ENCODE measurements at regions not wholly inside any gene's neighbourhood (a gene's known extent, or its start where the extent isn't known, plus 50 kb on each side); places are given as distances from the start of the nearest gene placed in this dataset.

GRCh38 chr3:72320095-72320954 is 527.9 kb downstream of the SHQ1 start:
- no peaks in the 10 kb centered on the region for H3K27me3 ChIP-seq (ENCODE audit: control insufficient read depth, insufficient read depth, low read length)
- H3K4me3 ChIP-seq (ENCODE audit: insufficient read depth, low read depth, low read length) = no peak overlapping the region
- H3K36me3 ChIP-seq (replicated peaks; ENCODE audit: control insufficient read depth, insufficient read depth, low read length) = no peaks in the 10 kb centered on the region
- no peak for DNase-seq

DNA sequence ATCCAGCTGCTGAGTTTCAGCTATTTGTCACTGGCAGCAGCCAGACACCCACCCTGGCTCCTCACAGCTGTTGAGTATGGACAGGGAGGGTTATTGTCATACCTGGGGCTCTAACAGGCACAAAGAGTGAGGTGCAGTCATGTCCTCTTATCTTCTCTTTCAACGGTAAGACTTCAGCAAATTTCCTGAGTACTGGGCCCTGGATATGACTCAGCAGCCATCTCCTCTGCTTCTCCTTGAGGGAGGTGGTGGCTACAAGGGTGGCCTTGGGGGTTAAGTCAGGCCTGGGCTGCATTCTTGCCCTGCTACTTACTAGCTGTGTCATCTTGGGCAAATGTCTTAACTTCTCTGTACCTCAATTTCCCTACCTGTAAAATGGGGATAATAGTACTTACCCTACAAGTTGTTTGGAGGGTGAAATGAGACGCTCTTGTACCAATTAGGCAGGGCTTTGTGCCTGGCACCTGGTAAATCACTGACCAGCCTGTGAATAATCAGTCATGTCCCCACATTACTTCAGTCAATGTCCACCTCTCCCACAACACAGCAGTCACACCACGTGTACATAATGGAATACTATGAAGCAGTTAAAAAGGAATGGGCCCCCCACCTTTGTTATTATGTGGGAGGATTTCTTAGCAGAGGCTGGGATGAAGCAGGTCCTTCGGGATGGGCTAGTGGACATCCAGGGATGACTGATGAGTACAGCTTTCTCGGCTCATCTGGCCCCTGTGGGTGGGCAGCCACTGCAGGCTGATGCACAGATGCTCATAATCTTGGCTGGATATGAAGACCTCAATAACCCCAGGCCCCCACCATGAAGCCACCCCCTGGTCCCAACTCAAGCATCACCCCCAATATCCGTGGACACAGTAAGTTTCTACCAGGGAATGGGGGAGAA is 528.8 kb downstream of the SHQ1 start:
- DNase-seq = no peak
- H3K27me3 ChIP-seq (ENCODE audit: control insufficient read depth, insufficient read depth, low read length) = no peaks in the 10 kb centered on the region
- H3K36me3 ChIP-seq (replicated peaks; ENCODE audit: control insufficient read depth, insufficient read depth, low read length) = no peaks in the 10 kb centered on the region
- H3K4me3 ChIP-seq (ENCODE audit: insufficient read depth, low read depth, low read length) = no peak overlapping the region

DNA sequence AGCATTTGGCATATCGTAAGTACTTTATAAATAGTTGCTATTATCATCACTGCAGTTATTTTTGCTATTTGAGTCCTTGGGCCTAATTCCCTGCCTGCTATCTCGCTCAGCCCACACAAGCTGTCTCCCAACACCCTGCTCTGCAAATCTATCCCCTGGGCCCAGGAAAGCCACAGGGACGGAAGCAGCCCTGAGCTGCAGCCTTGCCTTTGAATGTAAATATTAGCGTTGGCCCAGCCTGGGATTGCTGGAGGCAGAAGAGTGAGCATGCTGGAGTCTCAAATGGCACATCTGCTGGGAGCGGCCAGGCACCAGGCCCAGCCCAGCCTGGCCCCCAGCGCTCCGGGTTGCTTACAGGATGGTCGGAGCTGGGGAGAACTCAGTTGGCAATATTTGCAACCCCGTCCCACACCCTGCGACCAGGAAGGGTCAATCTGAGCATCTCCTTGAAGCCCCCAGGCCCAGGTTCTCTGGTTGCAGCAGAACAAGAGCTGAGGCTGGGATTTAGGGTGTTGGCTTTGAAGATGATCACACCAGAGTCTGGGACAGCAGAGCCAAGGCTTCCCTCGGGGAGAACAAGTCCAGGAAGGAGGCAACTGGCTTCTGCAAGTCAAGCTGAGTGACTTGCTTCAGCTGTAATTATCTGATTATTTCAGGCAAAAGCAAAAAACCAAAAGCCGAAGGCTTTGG is 529.6 kb downstream of the SHQ1 start:
- no peaks in the 10 kb centered on the region for H3K36me3 ChIP-seq (replicated peaks; ENCODE audit: control insufficient read depth, insufficient read depth, low read length)
- no peaks in the 10 kb centered on the region for H3K27me3 ChIP-seq (ENCODE audit: control insufficient read depth, insufficient read depth, low read length)
- no peak for DNase-seq
- no peak overlapping the region for H3K4me3 ChIP-seq (ENCODE audit: insufficient read depth, low read depth, low read length)

- no peak overlapping the region for H3K4me3 ChIP-seq (ENCODE audit: insufficient read depth, low read depth, low read length)
Measured at GRCh38 chr3:72317491-72317890, 530.8 kb downstream of the SHQ1 start.

GRCh38 chr3:72316501-72317279 is 531.6 kb downstream of the SHQ1 start:
- no peaks in the 10 kb centered on the region for H3K27me3 ChIP-seq (ENCODE audit: control insufficient read depth, insufficient read depth, low read length)
- H3K36me3 ChIP-seq (replicated peaks; ENCODE audit: control insufficient read depth, insufficient read depth, low read length) = no peaks in the 10 kb centered on the region
- H3K4me3 ChIP-seq (ENCODE audit: insufficient read depth, low read depth, low read length) = no peak overlapping the region
- DNase-seq = no peak

More at GRCh38 chr3:72317491-72317890, 530.8 kb downstream of the SHQ1 start:
- no peaks in the 10 kb centered on the region for H3K36me3 ChIP-seq (replicated peaks; ENCODE audit: control insufficient read depth, insufficient read depth, low read length)
- DNase-seq = no peak
- no peaks in the 10 kb centered on the region for H3K27me3 ChIP-seq (ENCODE audit: control insufficient read depth, insufficient read depth, low read length)

DNA sequence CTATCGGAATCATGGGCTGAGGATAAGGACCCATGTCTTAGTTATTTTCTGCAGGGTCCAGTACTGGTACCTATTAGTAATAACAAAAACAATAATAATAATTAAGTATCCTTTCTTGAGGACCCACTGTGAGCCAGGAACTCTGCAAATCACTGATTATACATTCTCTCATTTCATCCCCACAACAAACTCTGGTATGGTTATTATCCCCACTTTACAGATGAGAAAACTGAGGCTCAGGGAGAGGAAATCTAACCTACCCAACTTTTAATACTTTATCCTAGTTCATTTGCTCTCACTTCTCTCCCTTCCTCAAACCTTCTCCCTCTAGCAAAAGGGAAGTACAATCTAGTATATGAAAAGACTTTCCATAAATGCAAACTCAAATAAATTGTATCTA is 528.4 kb upstream of the PROK2 start:
- DNase-seq = no peak

DNA sequence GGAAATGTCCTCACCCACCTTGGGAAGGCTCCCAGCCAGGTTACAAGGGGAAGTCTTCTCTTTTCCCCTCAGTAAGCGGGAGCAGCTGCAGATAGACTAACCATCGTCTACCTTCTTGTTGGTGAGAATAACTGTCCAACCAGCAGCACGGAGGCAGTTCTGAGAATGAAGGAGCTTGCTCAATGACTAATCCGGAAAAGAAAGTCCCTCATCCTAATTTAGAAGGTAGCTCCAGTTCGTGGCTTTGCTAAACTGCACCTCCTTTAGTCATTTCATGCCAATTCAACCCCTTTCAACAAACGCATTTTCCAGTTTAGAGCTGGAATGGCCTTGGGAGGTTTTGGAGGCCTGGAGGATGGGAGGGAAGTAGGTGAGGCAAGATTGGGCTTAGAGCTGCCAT is 527.4 kb upstream of the PROK2 start:
- no peak for DNase-seq
- H3K36me3 ChIP-seq (replicated peaks; ENCODE audit: control insufficient read depth, insufficient read depth, low read length) = no peaks in the 10 kb centered on the region
- no peaks in the 10 kb centered on the region for H3K27me3 ChIP-seq (ENCODE audit: control insufficient read depth, insufficient read depth, low read length)
- no peak overlapping the region for H3K4me3 ChIP-seq (ENCODE audit: insufficient read depth, low read depth, low read length)

More for the DNA sequence above, 528.4 kb upstream of the PROK2 start:
- Histone ChIP-seq H3K36me3 (replicated peaks; ENCODE audit: control insufficient read depth, insufficient read depth, low read length) (no peaks in the 10 kb centered on the region), H3K27me3 (ENCODE audit: control insufficient read depth, insufficient read depth, low read length) (no peaks in the 10 kb centered on the region), H3K4me3 (ENCODE audit: insufficient read depth, low read depth, low read length) (no peak overlapping the region)

DNA sequence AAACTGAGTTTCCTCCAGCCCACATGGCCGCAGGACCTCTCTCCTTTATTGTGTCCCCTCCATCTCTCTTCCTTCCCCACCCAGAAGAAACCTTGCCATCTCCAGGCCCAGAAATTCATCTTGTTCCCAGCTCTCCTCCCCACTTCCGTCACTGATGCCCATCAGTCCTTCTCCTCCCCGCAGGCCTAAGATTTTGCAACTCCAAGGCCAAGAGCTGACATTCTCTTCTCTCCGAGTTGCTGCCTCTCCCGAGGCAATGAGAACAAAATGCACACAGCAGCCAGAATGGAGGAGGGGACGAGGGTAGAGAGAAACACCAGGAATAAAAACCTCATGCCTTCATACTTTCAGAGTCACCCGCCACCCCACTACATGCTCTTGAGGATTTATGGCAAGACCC is 526.5 kb upstream of the PROK2 start:
- Histone ChIP-seq H3K4me3 (ENCODE audit: insufficient read depth, low read depth, low read length) (no peak overlapping the region), H3K27me3 (ENCODE audit: control insufficient read depth, insufficient read depth, low read length) (no peaks in the 10 kb centered on the region), H3K36me3 (replicated peaks; ENCODE audit: control insufficient read depth, insufficient read depth, low read length) (no peaks in the 10 kb centered on the region)
- no peak for DNase-seq

DNA sequence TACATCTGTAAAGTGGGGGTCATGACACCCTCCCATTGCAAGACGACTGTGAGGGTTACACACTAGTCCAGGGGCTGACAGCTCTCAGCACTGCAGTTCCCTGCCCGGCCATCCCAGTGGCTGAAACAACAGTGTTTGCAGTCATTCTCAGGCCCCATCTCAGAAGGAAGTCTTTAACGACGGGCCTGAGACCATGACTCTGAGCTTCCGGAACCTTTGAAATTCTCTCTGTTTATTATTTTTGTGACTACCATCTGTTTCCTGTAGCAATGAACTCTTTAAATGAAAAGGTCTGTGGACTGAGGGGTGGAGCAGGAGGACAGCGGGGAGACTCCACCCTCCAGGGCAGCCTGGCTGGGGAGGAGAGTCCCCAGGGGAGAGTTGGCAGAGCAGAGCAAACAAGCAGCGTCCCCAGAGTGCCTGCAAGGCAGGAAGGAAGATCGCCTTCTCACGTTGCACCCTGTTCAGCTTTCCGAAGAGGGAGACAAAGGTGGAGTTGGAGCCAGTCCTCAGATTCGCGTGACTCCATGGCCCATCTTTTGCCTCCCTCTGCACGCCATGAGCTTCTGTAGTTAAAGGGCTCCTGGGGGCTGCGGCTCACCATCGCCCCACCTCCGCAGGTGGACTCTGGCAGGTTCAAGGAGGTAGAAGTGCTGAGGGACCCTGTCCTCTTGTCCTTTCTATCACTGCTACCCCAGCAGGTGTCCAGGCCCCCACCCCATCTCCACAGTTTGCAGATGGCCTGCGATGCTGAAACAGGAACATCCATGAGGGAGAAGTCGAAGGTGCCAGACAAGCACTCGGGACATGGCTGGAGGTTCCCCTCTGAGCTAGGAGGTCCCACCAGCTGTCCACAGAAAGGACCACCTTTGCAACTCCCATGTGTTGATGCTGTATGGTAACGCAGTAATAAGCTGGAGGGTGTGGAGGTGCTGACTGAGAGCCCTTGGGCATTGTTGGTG is 525.8 kb upstream of the PROK2 start:
- Histone ChIP-seq H3K36me3 (replicated peaks; ENCODE audit: control insufficient read depth, insufficient read depth, low read length) (no peaks in the 10 kb centered on the region), H3K27me3 (ENCODE audit: control insufficient read depth, insufficient read depth, low read length) (no peaks in the 10 kb centered on the region), H3K4me3 (ENCODE audit: insufficient read depth, low read depth, low read length) (no peak overlapping the region)
- DNase-seq = no peak

- H3K27me3 ChIP-seq (ENCODE audit: control insufficient read depth, insufficient read depth, low read length) = no peaks in the 10 kb centered on the region
- H3K4me3 ChIP-seq (ENCODE audit: insufficient read depth, low read depth, low read length) = no peak overlapping the region
- H3K36me3 ChIP-seq (replicated peaks; ENCODE audit: control insufficient read depth, insufficient read depth, low read length) = no peaks in the 10 kb centered on the region
- DNase-seq = no peak
Measured at GRCh38 chr3:72309661-72310418, 524.9 kb upstream of the PROK2 start.

DNA sequence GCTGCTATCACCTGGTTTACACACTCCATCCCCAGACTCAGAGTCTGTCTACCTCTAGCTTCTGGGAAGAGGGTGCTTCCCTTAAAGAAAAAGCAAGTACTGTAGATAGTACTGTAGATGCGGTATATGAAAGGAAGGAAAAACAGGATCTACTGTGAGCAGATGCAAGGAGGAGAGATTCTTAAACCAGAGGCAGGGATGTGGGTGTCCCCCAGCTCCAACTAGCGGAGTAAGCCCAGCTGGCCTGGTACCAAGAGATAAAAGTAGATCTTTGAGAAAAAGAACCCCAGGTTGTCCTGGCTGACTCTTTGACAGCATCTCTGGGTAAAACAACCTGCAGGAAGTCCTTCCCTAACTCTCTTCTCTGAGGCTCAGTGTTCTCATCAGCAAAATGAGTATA is 523.7 kb upstream of the PROK2 start:
- H3K27me3 ChIP-seq (ENCODE audit: control insufficient read depth, insufficient read depth, low read length) = no peaks in the 10 kb centered on the region; the same call in 1 of the 2 replicates
- no peak overlapping the region for H3K4me3 ChIP-seq (ENCODE audit: insufficient read depth, low read depth, low read length)

GRCh38 chr3:72307438-72308115 is 522.6 kb upstream of the PROK2 start:
- no peak overlapping the region for H3K4me3 ChIP-seq (ENCODE audit: insufficient read depth, low read depth, low read length)
- H3K36me3 ChIP-seq (replicated peaks; ENCODE audit: control insufficient read depth, insufficient read depth, low read length) = no peaks in the 10 kb centered on the region
- no peaks in the 10 kb centered on the region; the same call in 1 of the 2 replicates for H3K27me3 ChIP-seq (ENCODE audit: control insufficient read depth, insufficient read depth, low read length)
- no peak for DNase-seq

More for the DNA sequence above, 523.7 kb upstream of the PROK2 start:
- no peak for DNase-seq
- H3K36me3 ChIP-seq (replicated peaks; ENCODE audit: control insufficient read depth, insufficient read depth, low read length) = no peaks in the 10 kb centered on the region

Data from H7 (cell line).